EL (cell line): ENCODE measurements at regions not wholly inside any gene's neighbourhood (a gene's known extent, or its start where the extent isn't known, plus 50 kb on each side); places are given as distances from the start of the nearest gene placed in this dataset.
A peak's percentile ranks its signal among the peaks of the same experiment; 100 is the strongest.

Source experiments
- DNase-seq: peaks from one replicate; pipeline ENCODE4 v3.0.0-alpha.2; 2016

GRCh38 chr10:78849731-78850130 lies 219.0 kb upstream of the ZMIZ1 start:
- DNase-seq: no peak

DNA sequence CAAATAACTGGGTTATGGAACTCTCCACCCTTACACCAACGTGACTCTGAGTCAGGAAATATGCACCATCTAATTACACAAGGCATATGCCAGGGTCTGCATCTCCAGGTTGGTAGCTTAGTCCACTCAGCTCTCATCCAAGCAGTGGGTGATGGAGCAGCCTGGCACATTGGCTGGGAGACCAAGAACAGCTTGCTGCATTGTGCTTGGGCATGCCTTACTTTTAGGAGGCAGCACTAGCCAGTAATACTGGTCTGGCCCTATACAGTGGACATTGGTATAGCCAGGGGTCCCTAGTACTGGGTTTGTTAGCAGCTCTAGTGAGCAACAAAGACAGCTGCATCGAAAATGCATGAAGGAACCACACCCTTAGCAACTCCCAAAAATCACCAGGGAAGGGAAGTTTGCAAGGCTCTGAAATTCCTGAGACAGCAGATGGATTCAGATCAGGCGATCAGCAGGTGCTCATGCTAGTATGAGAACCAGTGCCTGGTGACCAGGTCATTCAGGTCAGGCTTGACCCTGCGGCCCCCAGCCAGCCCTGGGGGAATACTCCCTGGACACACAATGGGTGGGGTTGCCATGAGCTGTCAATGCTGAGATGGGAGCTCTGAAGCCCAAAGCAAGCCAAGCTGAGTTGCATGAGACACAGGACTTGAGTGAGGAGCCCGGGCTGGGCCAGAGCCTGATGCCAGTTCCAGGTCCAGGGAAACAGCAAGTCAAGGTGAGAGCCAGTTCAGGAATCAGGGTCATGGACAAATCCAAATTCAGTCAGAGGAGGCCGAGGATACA lies 217.9 kb upstream of the ZMIZ1 start:
- DNase-seq: no peak

GRCh38 chr10:78851647-78852046 lies 217.1 kb upstream of the ZMIZ1 start:
- no peak for DNase-seq

GRCh38 chr10:78852466-78853240 lies 216.1 kb upstream of the ZMIZ1 start:
- DNase-seq: peak; percentile 17

GRCh38 chr10:78853864-78854263 lies 214.9 kb upstream of the ZMIZ1 start:
- DNase-seq: no peak

- DNase-seq: no peak
Measured at GRCh38 chr10:78856421-78856820, 212.3 kb upstream of the ZMIZ1 start.

GRCh38 chr10:78857193-78857592 lies 211.6 kb upstream of the ZMIZ1 start:
- no peak for DNase-seq

- DNase-seq: no peak
Measured at GRCh38 chr10:78859266-78859665, 209.5 kb upstream of the ZMIZ1 start.

DNA sequence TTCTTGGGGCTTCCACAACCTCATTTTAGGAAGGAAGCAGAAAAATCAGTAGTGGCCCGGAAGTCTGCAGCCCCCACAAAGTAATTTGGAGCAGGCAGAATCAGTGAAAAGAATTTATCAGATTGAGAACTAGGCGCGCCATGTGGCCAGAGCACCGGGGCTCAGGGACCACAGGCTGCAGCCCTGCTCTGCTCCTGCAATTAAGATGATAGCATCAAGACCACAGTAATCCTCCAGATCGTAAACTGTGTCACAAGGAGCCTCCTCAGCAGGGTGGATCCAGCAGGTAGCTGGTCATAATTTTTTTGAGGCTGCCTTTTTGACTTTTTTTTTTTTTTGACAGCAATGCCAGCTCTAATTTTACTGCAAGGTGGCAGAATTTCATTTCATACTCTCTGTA lies 209.0 kb upstream of the ZMIZ1 start:
- DNase-seq: no peak

GRCh38 chr10:78860260-78860914 lies 208.4 kb upstream of the ZMIZ1 start:
- no peak for DNase-seq

DNA sequence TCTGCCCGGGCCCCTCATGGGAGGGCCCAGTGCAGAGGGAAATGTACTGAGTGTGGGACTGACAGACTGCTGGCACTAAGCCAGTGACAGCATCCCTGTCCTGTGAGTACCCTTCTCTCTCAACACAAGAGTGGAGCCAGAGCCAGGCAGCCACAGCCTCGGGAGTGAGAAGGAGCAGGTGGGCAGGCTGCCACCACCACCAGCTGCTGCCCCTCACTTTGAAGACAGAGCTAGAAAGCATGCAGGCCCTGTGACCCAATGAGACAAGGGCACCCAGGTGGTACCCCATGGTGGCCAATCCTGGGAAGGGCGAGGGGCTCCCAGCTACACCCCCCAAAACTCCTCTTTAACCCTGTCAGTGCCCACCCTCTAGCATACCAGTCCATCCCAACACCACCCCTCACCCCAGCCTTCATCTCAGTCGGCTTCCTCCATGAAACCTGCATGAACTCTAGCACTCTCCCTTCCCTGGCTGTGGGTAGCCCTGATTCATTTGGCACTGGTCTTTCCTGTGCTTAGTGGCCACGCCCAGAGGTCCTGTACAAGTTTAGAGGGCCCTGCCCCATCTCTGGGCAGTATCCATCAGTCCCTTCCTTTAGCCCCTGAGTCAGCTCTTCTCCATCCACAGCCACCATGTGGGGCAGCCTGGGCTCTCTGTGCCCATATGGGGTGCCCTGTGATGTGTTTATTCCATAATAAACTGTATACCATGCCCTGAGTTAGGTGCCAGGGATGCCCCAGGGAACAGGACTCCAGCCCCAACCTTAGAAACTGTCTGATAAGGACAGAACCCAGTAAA lies 207.0 kb upstream of the ZMIZ1 start:
- DNase-seq: no peak

GRCh38 chr10:78862328-78862640 lies 206.5 kb upstream of the ZMIZ1 start:
- no peak for DNase-seq

DNA sequence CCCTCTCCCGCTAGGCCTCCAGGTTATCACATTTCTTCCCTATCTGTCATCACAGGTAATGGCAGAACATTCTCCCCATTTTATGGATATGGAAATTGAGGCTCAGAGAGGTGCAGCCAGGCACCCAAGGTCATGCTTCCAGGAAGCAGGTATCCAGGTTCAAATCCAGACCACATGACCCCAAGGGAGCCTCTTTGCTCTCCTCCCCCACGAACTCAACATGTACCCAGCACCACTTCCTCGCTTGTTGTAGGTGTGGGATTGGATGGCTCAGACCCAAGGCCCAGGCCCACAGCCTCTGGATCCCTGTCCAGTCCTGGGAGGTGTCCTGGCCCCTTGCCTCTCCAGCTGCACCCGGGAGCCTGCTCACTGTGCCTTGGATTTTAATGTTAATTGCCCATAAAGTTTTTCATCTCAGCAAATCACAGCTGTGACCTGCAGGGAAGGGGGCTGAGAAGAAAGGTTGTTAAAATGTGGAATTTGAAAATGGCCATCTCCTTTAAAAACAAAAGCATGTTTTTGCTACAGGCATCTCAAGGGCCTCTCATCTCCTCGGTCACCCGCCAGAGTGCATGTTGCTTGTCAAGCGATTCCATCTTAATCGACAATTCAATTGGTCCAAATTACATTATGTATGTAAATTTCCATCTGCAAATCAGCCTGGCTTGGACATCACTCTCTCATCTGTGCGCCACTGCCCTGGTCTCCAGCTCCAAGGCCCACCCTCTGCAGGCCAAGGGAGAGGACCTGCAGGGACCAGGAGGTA lies 205.4 kb upstream of the ZMIZ1 start:
- DNase-seq: no peak

- DNase-seq: no peak
Measured at GRCh38 chr10:78863906-78864239, 204.9 kb upstream of the ZMIZ1 start.

GRCh38 chr10:78864761-78865537 lies 203.8 kb upstream of the ZMIZ1 start:
- no peak for DNase-seq

- DNase-seq: no peak
Measured at GRCh38 chr10:78865538-78865875, 203.3 kb upstream of the ZMIZ1 start.

DNA sequence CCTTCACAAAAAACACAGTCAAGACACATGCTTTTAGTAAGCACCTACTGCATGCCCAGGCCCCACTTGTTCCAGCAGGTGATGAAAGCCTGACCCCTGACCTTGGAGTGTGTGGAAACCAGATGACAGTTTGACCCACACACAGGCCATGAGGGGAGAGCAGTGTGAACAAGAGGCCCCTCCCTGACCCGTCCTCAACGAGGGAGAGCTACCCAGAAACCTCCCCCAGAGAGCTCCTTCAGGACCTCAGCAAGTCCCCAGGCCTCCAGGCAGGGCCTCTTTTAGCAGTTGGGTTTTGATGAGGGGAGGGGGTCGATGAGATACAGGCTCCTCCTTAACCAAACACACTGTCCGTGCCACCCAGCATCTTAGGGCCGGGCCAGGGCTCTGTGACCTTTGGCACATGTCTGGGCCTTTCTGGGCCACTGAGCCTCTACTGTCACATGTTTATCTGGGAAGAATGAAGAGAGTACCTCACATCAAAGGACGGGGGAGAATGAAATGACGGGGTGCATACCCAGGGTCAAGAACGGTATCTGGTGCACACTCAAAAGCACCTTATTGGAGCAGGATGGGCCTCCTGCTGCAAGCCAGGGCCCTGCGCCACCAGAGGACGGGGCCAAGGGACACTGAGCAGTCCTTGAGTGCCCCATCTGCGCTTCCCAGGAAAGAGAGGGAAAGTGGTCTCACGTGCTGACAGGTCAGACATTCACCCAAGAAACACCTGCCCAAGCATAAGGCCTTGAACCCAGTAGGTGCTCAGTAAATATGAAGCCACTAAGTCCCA lies 202.6 kb upstream of the ZMIZ1 start:
- no peak for DNase-seq

GRCh38 chr10:78866731-78867554 lies 201.8 kb upstream of the ZMIZ1 start:
- DNase-seq: no peak

GRCh38 chr10:78867555-78867939 lies 201.2 kb upstream of the ZMIZ1 start:
- no peak for DNase-seq

GRCh38 chr10:78868048-78868447 lies 200.7 kb upstream of the ZMIZ1 start:
- no peak for DNase-seq
